GM19395 (cell line): ENCODE measurements at regions not wholly inside any gene's neighbourhood (a gene's known extent, or its start where the extent isn't known, plus 50 kb on each side); places are given as distances from the start of the nearest gene placed in this dataset.

Source experiments
- ATAC-seq: cut with Tn5 transposase; IDR thresholded peaks from one replicate; pipeline ENCODE4 v1.9.1; 2021; ENCODE audit warnings: mild to moderate bottlenecking, moderate library complexity; ENCODE audit not compliant: unreplicated experiment

GRCh38 chr9:78595200-78595945, 298.4 kb downstream of the PSAT1 start:
- no peak for ATAC-seq

DNA sequence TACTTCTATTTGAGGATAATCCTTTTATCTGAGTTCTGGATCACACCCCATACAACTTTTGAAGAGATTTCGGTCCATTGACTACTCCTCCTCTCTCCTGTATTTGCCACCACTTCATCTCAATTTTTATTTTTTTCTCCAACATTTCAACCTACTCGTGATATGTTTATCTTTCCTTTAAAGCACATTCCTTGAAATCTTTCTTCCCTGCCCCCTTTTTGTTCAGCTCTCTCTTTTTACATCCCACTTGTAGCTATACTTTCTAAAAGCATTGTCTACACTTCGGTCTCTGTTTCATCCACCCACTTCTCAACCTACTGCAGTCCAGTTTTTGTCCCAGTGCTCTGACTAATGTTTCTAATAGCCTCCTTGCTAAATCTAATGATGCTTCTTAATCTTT, 299.4 kb downstream of the PSAT1 start:
- ATAC-seq: no peak

DNA sequence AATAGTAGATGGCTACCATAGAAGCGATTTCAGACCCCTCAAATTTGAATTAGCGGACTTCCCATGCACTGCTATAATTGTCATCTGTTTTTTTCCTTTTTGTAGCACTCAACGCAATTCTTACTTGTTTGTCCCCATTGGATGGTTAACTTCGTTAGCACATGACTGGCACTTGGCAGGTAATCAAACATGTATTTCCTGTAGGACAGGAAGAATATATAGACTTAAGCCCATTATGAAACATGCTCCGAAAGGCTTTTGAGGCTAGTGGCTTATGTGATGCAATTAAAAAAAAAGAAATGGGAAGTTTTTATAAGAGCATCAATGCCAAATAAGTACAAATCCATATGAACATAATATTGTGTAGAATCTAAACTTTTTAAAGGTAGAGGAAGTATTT, 301.2 kb downstream of the PSAT1 start:
- no peak for ATAC-seq

- ATAC-seq: no peak
These were observed 303.0 kb downstream of the PSAT1 start for GRCh38 chr9:78599926-78600325.

DNA sequence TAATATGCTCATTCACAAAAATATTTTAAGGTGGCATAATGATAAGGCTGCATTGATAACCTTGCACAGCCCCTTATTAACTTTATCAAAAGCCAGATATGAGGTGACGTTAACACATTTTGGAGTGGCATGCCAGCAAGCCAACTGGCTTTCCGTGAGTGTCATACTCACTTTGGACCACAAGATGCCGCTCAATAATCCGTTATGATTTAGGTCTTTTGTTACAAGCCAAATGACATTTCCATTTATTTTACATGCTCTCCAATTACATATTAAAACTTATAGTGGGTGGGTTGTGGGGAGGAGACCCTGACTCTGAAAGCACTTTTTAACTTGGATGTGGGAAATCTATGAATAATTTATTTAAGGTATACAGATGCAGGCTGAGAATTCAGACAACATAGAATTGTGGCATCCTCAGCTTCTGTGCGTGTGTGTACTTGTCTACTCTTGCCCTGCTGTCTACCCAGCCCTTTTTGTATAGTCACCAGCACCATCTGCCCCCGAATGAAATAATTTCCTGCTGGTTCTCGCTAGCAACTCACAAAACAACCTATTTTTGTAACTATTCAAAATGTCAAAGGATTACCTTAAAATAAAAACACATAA, 305.1 kb downstream of the PSAT1 start:
- peak; percentile 84 for ATAC-seq

- no peak for ATAC-seq
These were observed 308.4 kb downstream of the PSAT1 start for GRCh38 chr9:78605041-78606000.

GRCh38 chr9:78606001-78606379, 309.1 kb downstream of the PSAT1 start:
- ATAC-seq: no peak

- no peak for ATAC-seq
These were observed 310.9 kb downstream of the PSAT1 start for GRCh38 chr9:78607853-78608252.

GRCh38 chr9:78609450-78609849, 312.5 kb downstream of the PSAT1 start:
- ATAC-seq: no peak

DNA sequence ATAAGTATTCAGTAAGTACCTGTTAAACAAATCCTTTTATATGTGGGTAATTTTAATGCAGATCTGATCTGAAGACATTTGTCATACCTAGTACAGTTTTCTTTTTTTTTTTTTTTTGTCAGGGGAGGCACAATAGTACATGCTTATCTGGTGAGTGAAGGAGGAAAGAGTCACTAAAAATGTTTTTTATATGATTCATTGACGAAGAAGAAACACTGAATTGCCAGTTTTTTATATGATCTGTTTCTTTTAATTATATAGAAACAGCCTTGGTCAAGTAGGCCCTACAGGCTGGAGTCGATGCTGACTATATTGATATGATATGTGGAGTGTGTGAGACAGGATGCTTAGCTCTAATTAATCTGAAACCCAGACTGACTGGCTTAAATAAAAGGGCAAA, 315.2 kb downstream of the PSAT1 start:
- ATAC-seq: no peak

DNA sequence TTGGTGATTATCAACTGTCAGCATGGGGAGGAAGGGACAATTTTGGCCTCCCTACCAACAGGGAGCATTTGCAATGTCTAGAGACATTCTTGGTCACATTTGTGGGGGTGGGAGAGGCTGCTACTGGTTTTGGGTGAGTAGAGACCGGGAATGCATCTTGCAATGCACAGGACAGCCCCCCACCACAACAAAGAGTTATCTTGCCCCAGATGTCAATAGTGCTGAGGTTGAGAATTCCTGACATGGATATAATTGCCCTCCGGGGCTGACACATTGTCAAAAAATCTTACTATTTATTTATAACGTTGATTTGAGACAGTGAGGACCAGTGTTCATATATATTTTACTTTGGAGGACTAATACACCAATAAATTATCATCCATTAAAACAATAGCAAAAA, 316.1 kb downstream of the PSAT1 start:
- no peak for ATAC-seq

DNA sequence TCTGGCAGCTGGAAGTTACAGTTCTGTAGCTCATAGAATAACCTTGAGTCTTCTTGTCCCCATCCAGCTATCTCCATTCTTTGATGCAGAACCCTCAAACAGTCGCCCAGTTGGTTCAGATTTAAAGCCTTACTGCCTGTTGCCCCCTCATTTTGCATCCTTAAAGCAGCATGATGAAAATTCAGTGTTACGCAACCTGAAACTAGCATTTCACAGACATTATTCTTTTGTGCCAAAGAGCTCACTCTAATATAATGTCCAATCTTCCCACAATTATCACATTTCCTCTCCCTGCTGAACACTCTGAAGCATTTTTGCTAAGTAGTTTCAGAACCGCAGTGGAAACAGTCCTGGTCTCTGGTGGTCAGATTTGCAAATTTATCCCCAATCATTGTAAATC, 318.0 kb downstream of the PSAT1 start:
- no peak for ATAC-seq

DNA sequence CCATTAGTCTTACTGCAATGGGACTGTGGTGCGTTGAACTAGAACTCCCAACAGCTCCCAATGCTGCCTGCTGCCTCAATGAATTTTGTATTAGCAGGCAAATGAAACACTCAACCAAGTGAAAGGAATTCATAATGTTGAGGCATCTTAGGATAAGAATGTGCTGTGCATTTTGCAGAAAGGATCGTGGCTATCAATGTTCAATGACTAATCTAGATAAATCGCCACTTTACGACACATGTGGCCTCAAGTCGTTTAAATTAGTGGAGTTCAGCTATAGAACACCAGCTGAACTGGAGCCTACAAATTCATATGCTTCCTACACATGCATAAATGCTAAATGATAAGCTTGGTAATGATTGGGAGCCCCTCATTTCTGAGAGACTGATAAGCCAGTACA, 318.4 kb downstream of the PSAT1 start:
- no peak for ATAC-seq

DNA sequence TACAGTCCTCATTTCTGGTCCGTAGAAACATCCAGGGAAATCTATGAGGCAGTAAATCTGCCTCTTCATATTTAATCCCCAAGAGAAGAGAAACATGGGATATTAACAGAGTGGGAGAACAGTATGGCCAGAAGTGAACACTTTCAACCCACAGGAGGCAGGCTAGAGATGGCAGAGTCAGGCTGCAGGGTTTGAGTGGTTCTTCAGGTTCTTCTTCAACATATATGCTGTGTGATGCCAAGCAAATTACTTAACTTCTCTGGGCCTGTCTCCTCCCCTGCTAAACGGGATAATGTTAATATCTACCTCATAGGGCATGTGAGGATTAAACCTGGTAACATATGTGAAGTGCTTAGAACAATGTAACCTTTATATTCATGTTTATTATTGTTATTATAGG, 321.8 kb downstream of the PSAT1 start:
- ATAC-seq: no peak

- ATAC-seq: no peak
These were observed 323.4 kb downstream of the PSAT1 start for GRCh38 chr9:78620303-78620702.

DNA sequence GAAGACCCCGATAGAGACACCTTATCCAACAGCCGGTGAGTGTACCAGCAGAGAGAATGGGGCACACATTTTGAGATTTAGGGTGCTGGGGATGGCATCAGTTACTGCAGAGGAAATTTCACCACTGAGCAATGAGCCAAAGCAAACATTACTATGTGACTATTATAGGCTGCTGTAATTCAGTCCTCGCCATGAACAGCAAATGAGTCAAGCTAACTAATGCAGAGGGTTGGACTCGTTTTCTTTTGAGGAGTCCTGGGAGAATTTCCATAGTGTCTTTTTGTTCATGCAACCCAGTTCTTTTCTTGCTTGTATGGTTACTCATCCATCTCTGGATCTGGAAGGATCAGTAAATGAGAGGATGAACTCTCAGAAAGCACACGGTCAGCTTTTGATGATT, 323.8 kb downstream of the PSAT1 start:
- ATAC-seq: no peak

DNA sequence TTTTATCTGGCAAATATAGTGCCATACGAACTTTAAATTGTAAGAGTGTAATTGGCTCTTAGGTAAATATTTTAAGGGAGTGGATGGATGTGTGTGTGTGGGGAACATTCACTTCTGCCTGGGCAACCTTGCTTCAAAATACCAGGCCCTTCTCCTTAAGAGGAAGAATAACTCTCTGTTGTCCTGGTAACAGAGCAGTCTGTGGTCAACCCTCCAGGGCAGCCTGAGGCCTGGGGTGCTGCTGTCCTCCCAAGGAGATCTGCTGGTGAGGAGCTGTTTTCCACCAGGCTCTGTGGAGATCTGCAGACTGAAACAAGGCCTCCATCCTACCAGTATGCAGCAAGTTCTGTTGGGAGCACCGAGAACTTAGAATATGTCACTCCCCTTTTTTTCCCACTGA, 325.2 kb downstream of the PSAT1 start:
- ATAC-seq: no peak

DNA sequence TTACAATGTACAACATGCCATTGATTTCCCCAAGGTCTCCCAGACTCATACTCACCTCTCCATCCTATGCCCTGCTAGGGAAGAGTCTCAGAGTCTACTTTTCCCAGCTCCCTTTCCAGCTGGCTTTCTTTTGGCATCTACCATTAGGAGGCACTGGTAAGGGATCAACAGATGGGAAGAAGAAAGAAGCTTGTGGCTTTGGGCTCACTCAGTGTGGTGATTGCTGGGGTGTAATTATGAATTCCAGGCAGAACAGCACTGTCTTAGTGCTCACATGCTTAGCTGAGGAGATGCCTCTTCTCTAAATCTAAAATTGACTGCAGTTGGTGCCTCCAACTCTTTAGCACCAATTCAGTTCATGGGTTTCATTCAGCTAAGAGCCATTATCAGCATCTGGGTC, 330.0 kb downstream of the PSAT1 start:
- no peak for ATAC-seq

GRCh38 chr9:78630966-78631365, 334.0 kb downstream of the PSAT1 start:
- ATAC-seq: no peak

- ATAC-seq: no peak
These were observed 343.8 kb downstream of the PSAT1 start for GRCh38 chr9:78640728-78641127.

DNA sequence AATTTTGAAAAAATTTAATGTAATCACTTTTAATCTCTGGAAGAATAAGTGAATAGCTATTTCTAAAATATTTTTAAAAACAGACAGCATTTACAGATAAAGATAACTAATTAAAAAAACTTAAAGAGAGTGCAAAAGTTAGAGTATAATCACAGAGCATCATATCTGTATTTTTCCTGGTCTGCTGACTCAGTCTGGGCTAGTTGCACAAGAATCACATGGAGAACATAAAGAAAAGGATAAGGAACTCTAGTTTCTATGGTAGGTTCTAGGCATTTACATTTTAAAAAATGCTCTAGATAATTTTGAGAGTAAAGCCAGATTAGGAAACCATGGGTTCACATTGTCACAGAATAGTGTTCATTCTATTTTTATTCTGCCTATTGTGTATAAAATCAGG, 347.4 kb downstream of the PSAT1 start:
- ATAC-seq: no peak

GRCh38 chr9:78654324-78654723, 357.4 kb downstream of the PSAT1 start:
- ATAC-seq: no peak
